Gastroesophageal sphincter (tissue), 4 donors: ENCODE measurements at regions not wholly inside any gene's neighbourhood (a gene's known extent, or its start where the extent isn't known, plus 50 kb on each side); places are given as distances from the start of the nearest gene placed in this dataset.

Experiments
- ATAC-seq: fragments of 150-250 bp; one replicate; pipeline ENCODE4 v1.9.1; 2016; ENCODE audit warnings: mild to moderate bottlenecking, moderate library complexity
- H3K27ac ChIP-seq, 4 donors: fragments of 200-600 bp; sonication (generic) in 3 of 4; 1 replicate in 3 of 4; 2 replicates in 1 of 4; pipeline ENCODE4 v1.5.1; 2016 to 2019
- H3K27me3 ChIP-seq: fragments of 200-600 bp; sonication (generic); one replicate; pipeline ENCODE4 v1.5.1; 2019
- H3K36me3 ChIP-seq, 2 donors: fragments of 200-600 bp; sonication (generic); one replicate each; pipeline ENCODE4 v1.5.1; 2019; ENCODE audit warnings: control low read depth in 1 of 2
- H3K4me1 ChIP-seq, 3 donors: fragments of 200-600 bp; sonication (generic); 1 replicate in 2 of 3; 2 replicates in 1 of 3; pipeline ENCODE4 v1.5.1; 2016 to 2019; ENCODE audit warnings: control low read depth in 2 of 3
- H3K4me3 ChIP-seq, 2 donors: fragments of 200-600 bp; sonication (generic); one replicate each; pipeline ENCODE4 v1.5.1; 2019; ENCODE audit warnings: mild to moderate bottlenecking in 1 of 2, moderate library complexity in 1 of 2
- H3K9me3 ChIP-seq, 3 donors: fragments of 200-600 bp; sonication (generic); one replicate each; pipeline ENCODE4 v1.5.1; 2017 to 2019; ENCODE audit warnings: control low read depth in 2 of 3
- EP300 ChIP-seq: sonication (generic); formaldehyde crosslinking; IDR thresholded peaks from one replicate; pipeline ENCODE4 v1.6.1; 2017; ENCODE audit warnings: antibody characterized with exemption, mild to moderate bottlenecking
- POLR2A ChIP-seq, 2 donors: fragments of 450-650 bp; IDR thresholded peaks; one replicate each; pipeline ENCODE4 v1.6.1; 2017; ENCODE audit warnings: antibody characterized with exemption in 2 of 2, mild to moderate bottlenecking in 2 of 2, moderate library complexity in 1 of 2
- POLR2AphosphoS5 ChIP-seq: sonication (generic); formaldehyde crosslinking; IDR thresholded peaks from one replicate; pipeline ENCODE4 v1.6.1; 2017; ENCODE audit warnings: antibody characterized with exemption
- WGBS, 2 donors: methylation state at CpG; one replicate each; pipeline ENCODE4 v1.1.5; 2018; ENCODE audit warnings: low coverage in 1 of 2; 5-methylcytosine and 5-hydroxymethylcytosine counted together
- TF ChIP-seq, protein P1 (sequence below), 4 experiments: fragments of 200-600 bp in 2 of 4; fragments of 450-650 bp in 2 of 4; sonication (generic) in 1 of 4; IDR thresholded peaks; one replicate each; pipeline ENCODE4 v1.5.1; 2017 to 2019; ENCODE audit warnings: antibody characterized with exemption in 4 of 4, mild to moderate bottlenecking in 2 of 4, moderate library complexity in 2 of 4

GRCh38 chr16:49130397-49130796 is 151.2 kb downstream of the CBLN1 start:
- H3K4me1 ChIP-seq, result no peaks in the 10 kb centered on the region
- 64% methylated on average over 2 of the region's 2 CpGs; no CpG with 5 or more reads in 1 of the 2 donors for WGBS, 2 donors
- no peaks in the 10 kb centered on the region for H3K9me3 ChIP-seq
- no peak overlapping the region for H3K27ac ChIP-seq
- no peak for ATAC-seq
- H3K27me3 ChIP-seq, result no peaks in the 10 kb centered on the region
- no peaks in the 10 kb centered on the region for H3K36me3 ChIP-seq
- H3K4me3 ChIP-seq, result no peak overlapping the region
- TF ChIP-seq POLR2A (IDR thresholded peaks at IDR 0.05) (no peak), EP300 (no peak), POLR2AphosphoS5 (no peak)
- TF ChIP-seq, protein P1, sequence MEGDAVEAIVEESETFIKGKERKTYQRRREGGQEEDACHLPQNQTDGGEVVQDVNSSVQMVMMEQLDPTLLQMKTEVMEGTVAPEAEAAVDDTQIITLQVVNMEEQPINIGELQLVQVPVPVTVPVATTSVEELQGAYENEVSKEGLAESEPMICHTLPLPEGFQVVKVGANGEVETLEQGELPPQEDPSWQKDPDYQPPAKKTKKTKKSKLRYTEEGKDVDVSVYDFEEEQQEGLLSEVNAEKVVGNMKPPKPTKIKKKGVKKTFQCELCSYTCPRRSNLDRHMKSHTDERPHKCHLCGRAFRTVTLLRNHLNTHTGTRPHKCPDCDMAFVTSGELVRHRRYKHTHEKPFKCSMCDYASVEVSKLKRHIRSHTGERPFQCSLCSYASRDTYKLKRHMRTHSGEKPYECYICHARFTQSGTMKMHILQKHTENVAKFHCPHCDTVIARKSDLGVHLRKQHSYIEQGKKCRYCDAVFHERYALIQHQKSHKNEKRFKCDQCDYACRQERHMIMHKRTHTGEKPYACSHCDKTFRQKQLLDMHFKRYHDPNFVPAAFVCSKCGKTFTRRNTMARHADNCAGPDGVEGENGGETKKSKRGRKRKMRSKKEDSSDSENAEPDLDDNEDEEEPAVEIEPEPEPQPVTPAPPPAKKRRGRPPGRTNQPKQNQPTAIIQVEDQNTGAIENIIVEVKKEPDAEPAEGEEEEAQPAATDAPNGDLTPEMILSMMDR (IDR thresholded peaks at IDR 0.05), result no peak

- no peaks in the 10 kb centered on the region for H3K36me3 ChIP-seq
- no peak for TF ChIP-seq POLR2A (IDR thresholded peaks at IDR 0.05)
- TF ChIP-seq, protein P1 (IDR thresholded peaks at IDR 0.05), result no peak
- TF ChIP-seq POLR2AphosphoS5, result no peak
- TF ChIP-seq EP300, result no peak
- WGBS, 2 donors, result no CpG with 5 or more reads among the region's 1 CpG
- H3K4me3 ChIP-seq, result no peak overlapping the region
- no peak overlapping the region for H3K27ac ChIP-seq
- no peaks in the 10 kb centered on the region for H3K4me1 ChIP-seq
- H3K27me3 ChIP-seq, result no peaks in the 10 kb centered on the region
- no peaks in the 10 kb centered on the region for H3K9me3 ChIP-seq
- ATAC-seq, result no peak
These were observed 151.7 kb downstream of the CBLN1 start for GRCh38 chr16:49129935-49130334.

DNA sequence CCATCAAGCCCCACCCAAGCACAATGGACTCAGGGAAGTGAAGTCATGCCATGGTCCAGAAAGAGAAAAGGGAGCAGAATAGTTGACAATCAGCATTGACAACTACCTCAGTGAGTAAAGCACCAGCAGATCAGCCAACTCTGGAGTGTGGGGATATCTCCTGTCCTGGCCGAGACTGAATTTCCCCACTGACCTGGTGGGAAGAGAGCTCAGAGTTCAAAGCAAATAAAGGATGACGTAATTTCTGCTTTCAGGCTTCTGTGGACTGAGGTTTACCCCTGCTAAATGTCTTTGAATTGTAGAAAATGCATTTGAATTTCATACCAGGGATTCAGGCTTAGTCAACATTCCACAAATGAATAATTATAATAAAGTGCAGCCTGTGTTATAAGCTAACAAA is 152.9 kb downstream of the CBLN1 start:
- peaks cover 5% of the 10 kb centered on the region for H3K27me3 ChIP-seq
- TF ChIP-seq, protein P1 (IDR thresholded peaks at IDR 0.05), result no peak
- TF ChIP-seq POLR2AphosphoS5, result no peak
- no peak for TF ChIP-seq EP300
- TF ChIP-seq POLR2A (IDR thresholded peaks at IDR 0.05), result no peak
- H3K27ac ChIP-seq, result no peak overlapping the region
- ATAC-seq, result no peak
- no peaks in the 10 kb centered on the region for H3K4me1 ChIP-seq
- H3K9me3 ChIP-seq, result no peaks in the 10 kb centered on the region
- H3K36me3 ChIP-seq, result no peaks in the 10 kb centered on the region
- no peak overlapping the region for H3K4me3 ChIP-seq
- WGBS, 2 donors, result 62 to 86% methylated on average over 1 to 2 of the region's 2 CpGs

DNA sequence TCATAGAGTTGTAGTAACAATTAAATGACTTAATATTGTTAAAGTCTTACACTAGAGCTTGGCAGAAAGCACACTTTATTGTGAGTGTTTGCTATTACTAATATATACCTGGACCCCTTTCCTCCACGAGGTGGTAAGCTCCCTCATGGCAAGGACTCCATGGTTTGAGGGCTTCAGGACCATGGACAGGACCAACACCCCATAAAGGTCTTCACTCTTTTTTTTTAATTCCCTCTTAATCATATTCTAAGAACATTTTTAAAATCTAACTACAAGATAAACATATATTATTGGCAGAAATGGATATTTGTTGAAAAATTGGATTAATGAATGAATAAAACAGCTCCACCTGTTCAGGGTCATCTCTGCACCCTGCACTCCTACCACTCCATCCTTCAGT is 154.5 kb downstream of the CBLN1 start:
- peaks cover 5% of the 10 kb centered on the region for H3K27me3 ChIP-seq
- ATAC-seq, result no peak
- H3K9me3 ChIP-seq, result no peaks in the 10 kb centered on the region
- H3K36me3 ChIP-seq, result no peaks in the 10 kb centered on the region
- 19 to 30% methylated on average over 1 of the region's 1 CpG for WGBS, 2 donors
- no peak overlapping the region for H3K27ac ChIP-seq
- TF ChIP-seq POLR2AphosphoS5 (no peak), EP300 (no peak), POLR2A (IDR thresholded peaks at IDR 0.05) (no peak)
- TF ChIP-seq, protein P1 (IDR thresholded peaks at IDR 0.05), result no peak
- no peak overlapping the region for H3K4me3 ChIP-seq
- H3K4me1 ChIP-seq, result no peaks in the 10 kb centered on the region

GRCh38 chr16:49121636-49122035 is 160.0 kb downstream of the CBLN1 start:
- Histone ChIP-seq H3K4me1 (no peaks in the 10 kb centered on the region), H3K4me3 (no peak overlapping the region), H3K27me3 (peaks cover 14% of the 10 kb centered on the region), H3K27ac (no peak overlapping the region), H3K36me3 (no peaks in the 10 kb centered on the region), H3K9me3 (no peaks in the 10 kb centered on the region)
- TF ChIP-seq, protein P1 (IDR thresholded peaks at IDR 0.05), result no peak
- TF ChIP-seq POLR2A (IDR thresholded peaks at IDR 0.05) (no peak), EP300 (no peak), POLR2AphosphoS5 (no peak)
- ATAC-seq, result no peak
- WGBS, 2 donors, result 80 to 86% methylated on average over 5 of the region's 5 CpGs
